CD4-positive, alpha-beta T cell (primary cell): ENCODE measurements at regions not wholly inside any gene's neighbourhood (a gene's known extent, or its start where the extent isn't known, plus 50 kb on each side); places are given as distances from the start of the nearest gene placed in this dataset.

Experiments
- ATAC-seq: fragments of 200-7000 bp; cut with Tn5 transposase; one replicate; pipeline ENCODE4 v1.10.0; 2022; ENCODE audit warnings: mild to moderate bottlenecking; ENCODE audit not compliant: poor library complexity
- CTCF ChIA-PET: fragments of 350-600 bp; sonication (Branson Sonifier 250); formaldehyde crosslinking; loops from one replicate; lab custom pipeline; 2021; ENCODE audit warnings: antibody characterized with exemption, inconsistent platforms; lab: Charles Lee
- POLR2A ChIA-PET: fragments of 350-600 bp; sonication (Branson Sonifier 250); formaldehyde crosslinking; loops from one replicate; lab custom pipeline; 2021; ENCODE audit warnings: antibody characterized with exemption, inconsistent platforms; lab: Charles Lee
- DNase-seq, 14 experiments: peaks; one replicate each; pipeline ENCODE4 v3.0.0-alpha.2; 2013 to 2020; ENCODE audit warnings: mixed read lengths in 2 of 14
- H3K27ac ChIP-seq, 2 donors: one replicate each; pipeline versions ENCODE4 v1.5.1 to v1.7.0; 2013; ENCODE audit warnings: low read length in 2 of 2, low read depth in 1 of 2, mild to moderate bottlenecking in 1 of 2
- H3K27me3 ChIP-seq, 2 experiments: 1 replicate in 1 of 2; 2 replicates in 1 of 2; pipeline versions ENCODE4 v1.6.1 to v1.7.0; 2013; ENCODE audit warnings: low read length in 2 of 2, control low read depth in 1 of 2, mild to moderate bottlenecking in 1 of 2, moderate library complexity in 1 of 2; ENCODE audit not compliant: insufficient read depth in 2 of 2, control insufficient read depth in 1 of 2
- H3K36me3 ChIP-seq: one replicate; pipeline ENCODE4 v1.6.1; 2013; ENCODE audit warnings: low read length, control low read depth; ENCODE audit not compliant: insufficient read depth
- H3K4me1 ChIP-seq: one replicate; pipeline ENCODE4 v1.6.1; 2013; ENCODE audit warnings: low read length, control low read depth; ENCODE audit not compliant: insufficient read depth
- H3K4me3 ChIP-seq: one replicate; pipeline ENCODE4 v1.5.1; 2013; ENCODE audit warnings: mild to moderate bottlenecking, low read length, moderate library complexity
- H3K9me3 ChIP-seq, 2 experiments: 1 replicate in 1 of 2; 2 replicates in 1 of 2; pipeline versions ENCODE4 v1.6.1 to v1.7.0; 2013; ENCODE audit warnings: low read length in 2 of 2, mild to moderate bottlenecking in 2 of 2, control low read depth in 1 of 2, moderate library complexity in 1 of 2; ENCODE audit not compliant: control insufficient read depth in 1 of 2, insufficient read depth in 1 of 2
- H3K27ac Mint-ChIP-seq: one replicate; pipeline ENCODE4 v1.8.0; 2020; ENCODE audit warnings: mixed read lengths
- H3K27me3 Mint-ChIP-seq: one replicate; pipeline ENCODE4 v1.8.0; 2021; ENCODE audit warnings: mixed read lengths
- H3K36me3 Mint-ChIP-seq: one replicate; pipeline ENCODE4 v1.8.0; 2021; ENCODE audit warnings: low read depth, mixed read lengths
- H3K4me1 Mint-ChIP-seq: one replicate; pipeline ENCODE4 v1.8.0; 2021; ENCODE audit warnings: low read depth, mixed read lengths
- H3K4me3 Mint-ChIP-seq: one replicate; pipeline ENCODE4 v1.8.0; 2020; ENCODE audit warnings: mild to moderate bottlenecking, mixed read lengths
- H3K9me3 Mint-ChIP-seq: one replicate; pipeline ENCODE4 v1.8.0; 2020; ENCODE audit warnings: mixed read lengths
- CTCF ChIP-seq: fragments of 200-600 bp; IDR thresholded peaks from one replicate; pipeline ENCODE4 v1.8.0; 2022; ENCODE audit warnings: antibody characterized with exemption, mild to moderate bottlenecking
- intact Hi-C, 2 experiments: fragments of 100-400 bp; cut with DNase I in 1 of 2; cut with micrococcal nuclease in 1 of 2; formaldehyde crosslinking; loops; one replicate each; pipeline versions ENCODE4 v1.15.1 to v1.9.0; 2023 to 2025; cut with DNase I, micrococcal nuclease

GRCh38 chr2:238747557-238747956 lies 100.3 kb upstream of the TWIST2 start:
- peaks cover 17% of the 10 kb centered on the region for H3K27me3 Mint-ChIP-seq
- H3K9me3 ChIP-seq, result peaks cover 3 to 22% of the 10 kb centered on the region in 2 experiments
- H3K4me3 Mint-ChIP-seq, result no peak overlapping the region
- intact Hi-C loops, result no loop called here
- H3K4me1 Mint-ChIP-seq, result no peaks in the 10 kb centered on the region
- DNase-seq (no peak), ATAC-seq (no peak)
- H3K9me3 Mint-ChIP-seq, result peaks cover 6% of the 10 kb centered on the region
- ChIA-PET CTCF (no interaction called here), POLR2A (no interaction called here)
- TF ChIP-seq CTCF, result no peak
- H3K27ac Mint-ChIP-seq, result no peak overlapping the region
- peaks cover 0 to 4% of the 10 kb centered on the region in 2 experiments for H3K27me3 ChIP-seq
- no peak overlapping the region for H3K27ac ChIP-seq
- H3K36me3 Mint-ChIP-seq, result no peaks in the 10 kb centered on the region
- H3K4me1 ChIP-seq, result no peaks in the 10 kb centered on the region
- no peak overlapping the region for H3K4me3 ChIP-seq
- no peaks in the 10 kb centered on the region for H3K36me3 ChIP-seq

- H3K27me3 ChIP-seq, result peaks cover 0 to 2% of the 10 kb centered on the region in 2 experiments
- H3K27ac ChIP-seq, result no peak overlapping the region
- Mint-ChIP-seq H3K4me3 (no peak overlapping the region), H3K9me3 (peaks cover 6% of the 10 kb centered on the region), H3K36me3 (no peaks in the 10 kb centered on the region), H3K4me1 (no peaks in the 10 kb centered on the region), H3K27me3 (peaks cover 13% of the 10 kb centered on the region), H3K27ac (no peak overlapping the region)
- CTCF ChIA-PET, result no interaction called here
- intact Hi-C loops, result no loop called here
- POLR2A ChIA-PET, result no interaction called here
- H3K36me3 ChIP-seq, result no peaks in the 10 kb centered on the region
- DNase-seq (no peak), ATAC-seq (no peak)
- H3K9me3 ChIP-seq, result peaks cover 3 to 9% of the 10 kb centered on the region in 2 experiments
- no peak for TF ChIP-seq CTCF
- no peak overlapping the region for H3K4me3 ChIP-seq
- no peaks in the 10 kb centered on the region for H3K4me1 ChIP-seq
Observed at GRCh38 chr2:238750212-238750904, 97.5 kb upstream of the TWIST2 start.

GRCh38 chr2:238754259-238754658 lies 93.6 kb upstream of the TWIST2 start:
- Mint-ChIP-seq H3K4me3 (no peak overlapping the region), H3K9me3 (peaks cover 5% of the 10 kb centered on the region), H3K4me1 (no peaks in the 10 kb centered on the region), H3K27ac (no peak overlapping the region), H3K36me3 (no peaks in the 10 kb centered on the region), H3K27me3 (peaks cover 24% of the 10 kb centered on the region)
- H3K4me1 ChIP-seq, result no peaks in the 10 kb centered on the region
- peaks cover 0 to 2% of the 10 kb centered on the region in 2 experiments for H3K27me3 ChIP-seq
- TF ChIP-seq CTCF, result no peak
- ATAC-seq, result no peak
- intact Hi-C loops, result no loop called here
- H3K4me3 ChIP-seq, result no peak overlapping the region
- no peak for DNase-seq
- H3K27ac ChIP-seq, result no peak overlapping the region
- ChIA-PET POLR2A (no interaction called here), CTCF (no interaction called here)
- H3K36me3 ChIP-seq, result no peaks in the 10 kb centered on the region
- no peaks in the 10 kb centered on the region for H3K9me3 ChIP-seq
